MM.1S (cell line): ENCODE measurements at regions not wholly inside any gene's neighbourhood (a gene's known extent, or its start where the extent isn't known, plus 50 kb on each side); places are given as distances from the start of the nearest gene placed in this dataset.
"Not testable (repeated sequence)": the region's sequence is repeated elsewhere in the genome, so short reads cannot be mapped to it uniquely, and the experiment has no call there.

Experiments used
- DNase-seq: peaks from one replicate; pipeline ENCODE4 v3.0.0-alpha.2; 2015
- H2AFZ ChIP-seq: fragments of 300-600 bp; sonication (generic); 2 replicates; pipeline ENCODE4 v1.6.0; 2016; ENCODE audit warnings: antibody characterized with exemption, low read length
- H3F3A ChIP-seq: fragments of 300-600 bp; sonication (generic); 2 replicates; pipeline ENCODE4 v1.6.1; 2016; ENCODE audit warnings: mild to moderate bottlenecking, antibody characterized with exemption, low read length, moderate library complexity, mixed read lengths; ENCODE audit not compliant: insufficient read depth
- H3K27ac ChIP-seq: fragments of 300-600 bp; sonication (generic); 2 replicates; pipeline ENCODE4 v1.5.1; 2016; ENCODE audit warnings: mild to moderate bottlenecking, low read length
- H3K27me3 ChIP-seq: fragments of 300-600 bp; sonication (generic); replicated peaks from 2 replicates; pipeline ENCODE4 v1.6.0; 2016; ENCODE audit warnings: low read length; ENCODE audit not compliant: insufficient read depth
- H3K36me3 ChIP-seq: fragments of 300-600 bp; sonication (generic); replicated peaks from 2 replicates; pipeline ENCODE4 v1.6.1; 2016; ENCODE audit warnings: mild to moderate bottlenecking, low read length, mixed read lengths; ENCODE audit not compliant: insufficient read depth
- H3K4me1 ChIP-seq: fragments of 300-600 bp; sonication (generic); 2 replicates; pipeline ENCODE4 v1.6.1; 2016; ENCODE audit warnings: low read length, mixed read lengths
- H3K4me2 ChIP-seq: fragments of 300-600 bp; sonication (generic); 2 replicates; pipeline ENCODE4 v1.6.0; 2016; ENCODE audit warnings: low read depth, low read length
- H3K4me3 ChIP-seq: fragments of 300-600 bp; sonication (generic); 2 replicates; pipeline ENCODE4 v1.5.1; 2016; ENCODE audit warnings: low read length, mixed read lengths
- H3K79me2 ChIP-seq: fragments of 300-600 bp; sonication (generic); 2 replicates; pipeline ENCODE4 v1.6.1; 2016; ENCODE audit warnings: mixed run types, low read length, mixed read lengths
- H3K9ac ChIP-seq: fragments of 300-600 bp; sonication (generic); 2 replicates; pipeline ENCODE4 v1.6.1; 2016; ENCODE audit warnings: low read length, mixed read lengths
- H3K9me2 ChIP-seq: fragments of 300-600 bp; sonication (generic); replicated peaks from 2 replicates; pipeline ENCODE4 v1.6.1; 2016; ENCODE audit warnings: mild to moderate bottlenecking, low read length, mixed read lengths; ENCODE audit not compliant: insufficient read depth
- H3K9me3 ChIP-seq: fragments of 300-600 bp; sonication (generic); replicated peaks from 2 replicates; pipeline ENCODE4 v1.6.1; 2016; ENCODE audit warnings: mild to moderate bottlenecking, low read length, mixed read lengths; ENCODE audit not compliant: insufficient read depth
- H4K20me1 ChIP-seq: fragments of 300-600 bp; sonication (generic); 2 replicates; pipeline ENCODE4 v1.6.1; 2016; ENCODE audit warnings: mild to moderate bottlenecking, low read length, moderate library complexity, mixed read lengths; ENCODE audit not compliant: insufficient read depth
- CTCF ChIP-seq: fragments of 300-600 bp; sonication (generic); IDR thresholded peaks from 2 replicates; pipeline ENCODE4 v1.5.1; 2016; ENCODE audit warnings: antibody characterized with exemption, low read length, mixed read lengths
- EZH2 ChIP-seq: fragments of 300-600 bp; sonication (generic); optimal IDR thresholded peaks from 2 replicates; pipeline ENCODE3; 2017; ENCODE audit warnings: low read depth, mild to moderate bottlenecking, antibody characterized with exemption, low read length, mixed read lengths
- EZH2phosphoT487 ChIP-seq: fragments of 300-600 bp; sonication (generic); IDR thresholded peaks from 2 replicates; pipeline ENCODE4 v1.6.1; 2018; ENCODE audit warnings: antibody characterized with exemption, low read length

GRCh38 chr3:162597226-162597625, 1100.6 kb downstream of the OTOL1 start:
- H2AFZ ChIP-seq, result no peak overlapping the region

DNA sequence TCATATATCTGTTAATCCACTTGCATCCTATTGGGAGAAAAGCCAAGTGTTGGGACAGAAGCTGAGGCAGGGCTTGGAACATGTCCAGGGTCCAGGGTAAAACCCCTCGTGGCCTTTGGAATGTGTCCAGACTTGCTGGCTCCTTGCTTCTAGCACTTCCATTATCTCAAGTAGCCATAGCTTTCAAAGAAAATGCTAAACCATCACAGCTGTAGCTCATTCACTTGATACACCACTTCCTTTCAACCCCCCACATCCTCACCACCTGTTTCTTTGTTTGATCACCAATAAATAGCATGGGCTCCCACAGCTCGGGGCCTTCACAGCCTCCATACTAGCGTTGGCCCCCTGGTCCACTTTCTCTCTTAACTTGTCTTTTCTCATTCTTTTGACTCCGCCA, 1101.9 kb downstream of the OTOL1 start:
- H3F3A ChIP-seq, H4K20me1 ChIP-seq, H3K27ac ChIP-seq, H3K27me3 ChIP-seq, H3K9ac ChIP-seq, H3K79me2 ChIP-seq, H3K36me3 ChIP-seq, H3K4me3 ChIP-seq, H3K4me1 ChIP-seq, H3K9me3 ChIP-seq, H3K9me2 ChIP-seq: not testable (repeated sequence)
- Histone ChIP-seq H3K4me2 (peak overlapping the region; percentile 28; the same call in 1 of the 2 replicates), H2AFZ (peak overlapping the region; percentile 17; the same call in 1 of the 2 replicates)
- DNase-seq, result peak; percentile 41

More at GRCh38 chr3:162597226-162597625, 1100.6 kb downstream of the OTOL1 start:
- no peaks in the 10 kb centered on the region for H3K9me3 ChIP-seq
- no peaks in the 10 kb centered on the region for H3K79me2 ChIP-seq
- H3K9me2 ChIP-seq, result no peaks in the 10 kb centered on the region
- no peak for TF ChIP-seq EZH2
- TF ChIP-seq EZH2phosphoT487, result no peak
- TF ChIP-seq CTCF, result no peak
- H3K4me3 ChIP-seq, result no peak overlapping the region
- H3K4me2 ChIP-seq, result no peak overlapping the region
- H3K27ac ChIP-seq, result no peak overlapping the region
- no peaks in the 10 kb centered on the region for H4K20me1 ChIP-seq
- no peaks in the 10 kb centered on the region for H3F3A ChIP-seq
- H3K36me3 ChIP-seq, result no peaks in the 10 kb centered on the region
- no peaks in the 10 kb centered on the region for H3K27me3 ChIP-seq
- no peaks in the 10 kb centered on the region for H3K4me1 ChIP-seq
- H3K9ac ChIP-seq, result no peak overlapping the region
- DNase-seq, result no peak

DNA sequence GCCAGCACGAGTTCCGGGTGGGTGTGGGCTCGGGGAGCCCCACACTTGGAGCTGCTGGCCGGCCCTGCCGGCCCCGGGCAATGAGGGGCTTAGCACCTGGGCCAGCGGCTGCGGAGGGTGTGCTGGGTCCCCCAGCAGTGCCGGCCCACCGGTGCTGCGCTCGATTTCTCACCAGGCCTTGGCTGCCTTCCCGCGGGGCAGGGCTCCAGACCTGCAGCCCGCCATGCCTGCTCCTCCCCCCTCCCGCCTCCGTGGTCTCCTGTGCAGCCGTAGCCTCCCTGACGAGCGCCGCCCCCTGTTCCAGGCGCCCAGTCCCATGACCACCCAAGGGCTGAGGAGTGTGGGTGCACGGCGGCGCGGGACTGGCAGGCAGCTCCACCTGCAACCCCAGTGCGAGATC, 1103.1 kb downstream of the OTOL1 start:
- not testable (repeated sequence) for H3K9ac ChIP-seq, H3K9me3 ChIP-seq, H3K36me3 ChIP-seq, H3K4me3 ChIP-seq, H3K9me2 ChIP-seq, H3K79me2 ChIP-seq, H3K4me1 ChIP-seq, H3K4me2 ChIP-seq, H3K27me3 ChIP-seq, H3F3A ChIP-seq, H4K20me1 ChIP-seq, DNase-seq, H3K27ac ChIP-seq, H2AFZ ChIP-seq

GRCh38 chr3:162601101-162601670, 1104.6 kb downstream of the OTOL1 start:
- no peak for DNase-seq
- Histone ChIP-seq H3K4me2 (no peak overlapping the region), H3K4me3 (no peak overlapping the region), H3K27me3 (no peaks in the 10 kb centered on the region), H3K9me3 (no peaks in the 10 kb centered on the region), H4K20me1 (no peaks in the 10 kb centered on the region), H3K36me3 (no peaks in the 10 kb centered on the region), H3K79me2 (no peaks in the 10 kb centered on the region), H3K9ac (no peak overlapping the region), H3K27ac (no peak overlapping the region), H2AFZ (no peak overlapping the region), H3F3A (no peaks in the 10 kb centered on the region), H3K4me1 (no peaks in the 10 kb centered on the region), H3K9me2 (no peaks in the 10 kb centered on the region)
- no peak for TF ChIP-seq EZH2
- TF ChIP-seq CTCF, result no peak
- no peak for TF ChIP-seq EZH2phosphoT487
